ENCODE measurements at regions not wholly inside any gene's neighbourhood (a gene's known extent, or its start where the extent isn't known, plus 50 kb on each side); places are given as distances from the start of the nearest gene placed in this dataset.

DNA sequence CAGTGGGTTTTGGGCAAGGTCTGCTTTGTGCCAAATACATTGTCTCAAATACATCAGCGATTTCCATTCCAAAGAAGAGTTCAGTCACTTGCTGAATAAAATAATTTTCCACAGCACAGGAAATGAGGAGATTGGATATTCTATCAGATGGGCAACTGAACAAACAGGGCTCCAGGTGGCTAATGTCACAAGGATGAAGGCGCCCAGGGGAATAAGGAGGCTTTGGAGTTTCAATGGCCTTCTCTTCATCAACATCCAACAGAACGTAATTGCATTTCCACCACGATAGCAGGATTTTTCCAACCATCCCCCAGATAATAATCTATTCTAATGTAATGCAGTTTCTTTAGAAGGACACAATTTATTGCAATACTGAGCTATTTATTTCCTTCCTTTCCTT lies 104.7 kb upstream of the KLHL13 start:
- Histone ChIP-seq H3K36me3 (ENCODE audit: insufficient read depth) (no peaks in the 10 kb centered on the region), H3K4me3 (no peak overlapping the region), H3K27me3 (ENCODE audit: insufficient read depth) (no peaks in the 10 kb centered on the region), H3K4me2 (no peak overlapping the region), H2AFZ (no peak overlapping the region), H3K79me2 (replicated peaks; ENCODE audit: insufficient read depth) (no peaks in the 10 kb centered on the region), H3K27ac (ENCODE audit: low read depth) (no peak overlapping the region), H3K4me1 (ENCODE audit: insufficient read depth) (no peaks in the 10 kb centered on the region), H4K20me1 (replicated peaks; ENCODE audit: insufficient read depth) (no peaks in the 10 kb centered on the region), H3F3A (replicated peaks; ENCODE audit: low read depth) (no peaks in the 10 kb centered on the region), H3K9me2 (ENCODE audit: insufficient read depth) (no peaks in the 10 kb centered on the region)
- no peak for DNase-seq (ENCODE audit: low spot score)
- no peaks in the 10 kb centered on the region for H3K36me3 Mint-ChIP-seq (ENCODE audit: low read depth)
- no peak for ATAC-seq
- no peaks in the 10 kb centered on the region for H3K9me3 Mint-ChIP-seq
- no peak overlapping the region for H3K4me3 Mint-ChIP-seq
- no peaks in the 10 kb centered on the region for H3K4me1 Mint-ChIP-seq
- no peak overlapping the region for H3K27ac Mint-ChIP-seq
- TF ChIP-seq ZNF331 (CRISPR knock-in tag; IDR thresholded peaks at IDR 0.05; ENCODE audit: low read depth): no peak
- TF ChIP-seq, protein P1, sequence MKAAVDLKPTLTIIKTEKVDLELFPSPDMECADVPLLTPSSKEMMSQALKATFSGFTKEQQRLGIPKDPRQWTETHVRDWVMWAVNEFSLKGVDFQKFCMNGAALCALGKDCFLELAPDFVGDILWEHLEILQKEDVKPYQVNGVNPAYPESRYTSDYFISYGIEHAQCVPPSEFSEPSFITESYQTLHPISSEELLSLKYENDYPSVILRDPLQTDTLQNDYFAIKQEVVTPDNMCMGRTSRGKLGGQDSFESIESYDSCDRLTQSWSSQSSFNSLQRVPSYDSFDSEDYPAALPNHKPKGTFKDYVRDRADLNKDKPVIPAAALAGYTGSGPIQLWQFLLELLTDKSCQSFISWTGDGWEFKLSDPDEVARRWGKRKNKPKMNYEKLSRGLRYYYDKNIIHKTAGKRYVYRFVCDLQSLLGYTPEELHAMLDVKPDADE (IDR thresholded peaks at IDR 0.05): no peak
- no peak for TF ChIP-seq EZH2phosphoT487 (IDR thresholded peaks at IDR 0.05; ENCODE audit: unreplicated experiment)
- TF ChIP-seq EZH2 (IDR thresholded peaks at IDR 0.05; ENCODE audit: low read depth, unreplicated experiment): no peak
- TF ChIP-seq NANOG (IDR thresholded peaks at IDR 0.05; ENCODE audit: borderline replicate concordance): no peak
- no peak for TF ChIP-seq CREB1 (CRISPR knock-in tag; IDR thresholded peaks at IDR 0.05; ENCODE audit: low read depth)
- TF ChIP-seq, protein P2, sequence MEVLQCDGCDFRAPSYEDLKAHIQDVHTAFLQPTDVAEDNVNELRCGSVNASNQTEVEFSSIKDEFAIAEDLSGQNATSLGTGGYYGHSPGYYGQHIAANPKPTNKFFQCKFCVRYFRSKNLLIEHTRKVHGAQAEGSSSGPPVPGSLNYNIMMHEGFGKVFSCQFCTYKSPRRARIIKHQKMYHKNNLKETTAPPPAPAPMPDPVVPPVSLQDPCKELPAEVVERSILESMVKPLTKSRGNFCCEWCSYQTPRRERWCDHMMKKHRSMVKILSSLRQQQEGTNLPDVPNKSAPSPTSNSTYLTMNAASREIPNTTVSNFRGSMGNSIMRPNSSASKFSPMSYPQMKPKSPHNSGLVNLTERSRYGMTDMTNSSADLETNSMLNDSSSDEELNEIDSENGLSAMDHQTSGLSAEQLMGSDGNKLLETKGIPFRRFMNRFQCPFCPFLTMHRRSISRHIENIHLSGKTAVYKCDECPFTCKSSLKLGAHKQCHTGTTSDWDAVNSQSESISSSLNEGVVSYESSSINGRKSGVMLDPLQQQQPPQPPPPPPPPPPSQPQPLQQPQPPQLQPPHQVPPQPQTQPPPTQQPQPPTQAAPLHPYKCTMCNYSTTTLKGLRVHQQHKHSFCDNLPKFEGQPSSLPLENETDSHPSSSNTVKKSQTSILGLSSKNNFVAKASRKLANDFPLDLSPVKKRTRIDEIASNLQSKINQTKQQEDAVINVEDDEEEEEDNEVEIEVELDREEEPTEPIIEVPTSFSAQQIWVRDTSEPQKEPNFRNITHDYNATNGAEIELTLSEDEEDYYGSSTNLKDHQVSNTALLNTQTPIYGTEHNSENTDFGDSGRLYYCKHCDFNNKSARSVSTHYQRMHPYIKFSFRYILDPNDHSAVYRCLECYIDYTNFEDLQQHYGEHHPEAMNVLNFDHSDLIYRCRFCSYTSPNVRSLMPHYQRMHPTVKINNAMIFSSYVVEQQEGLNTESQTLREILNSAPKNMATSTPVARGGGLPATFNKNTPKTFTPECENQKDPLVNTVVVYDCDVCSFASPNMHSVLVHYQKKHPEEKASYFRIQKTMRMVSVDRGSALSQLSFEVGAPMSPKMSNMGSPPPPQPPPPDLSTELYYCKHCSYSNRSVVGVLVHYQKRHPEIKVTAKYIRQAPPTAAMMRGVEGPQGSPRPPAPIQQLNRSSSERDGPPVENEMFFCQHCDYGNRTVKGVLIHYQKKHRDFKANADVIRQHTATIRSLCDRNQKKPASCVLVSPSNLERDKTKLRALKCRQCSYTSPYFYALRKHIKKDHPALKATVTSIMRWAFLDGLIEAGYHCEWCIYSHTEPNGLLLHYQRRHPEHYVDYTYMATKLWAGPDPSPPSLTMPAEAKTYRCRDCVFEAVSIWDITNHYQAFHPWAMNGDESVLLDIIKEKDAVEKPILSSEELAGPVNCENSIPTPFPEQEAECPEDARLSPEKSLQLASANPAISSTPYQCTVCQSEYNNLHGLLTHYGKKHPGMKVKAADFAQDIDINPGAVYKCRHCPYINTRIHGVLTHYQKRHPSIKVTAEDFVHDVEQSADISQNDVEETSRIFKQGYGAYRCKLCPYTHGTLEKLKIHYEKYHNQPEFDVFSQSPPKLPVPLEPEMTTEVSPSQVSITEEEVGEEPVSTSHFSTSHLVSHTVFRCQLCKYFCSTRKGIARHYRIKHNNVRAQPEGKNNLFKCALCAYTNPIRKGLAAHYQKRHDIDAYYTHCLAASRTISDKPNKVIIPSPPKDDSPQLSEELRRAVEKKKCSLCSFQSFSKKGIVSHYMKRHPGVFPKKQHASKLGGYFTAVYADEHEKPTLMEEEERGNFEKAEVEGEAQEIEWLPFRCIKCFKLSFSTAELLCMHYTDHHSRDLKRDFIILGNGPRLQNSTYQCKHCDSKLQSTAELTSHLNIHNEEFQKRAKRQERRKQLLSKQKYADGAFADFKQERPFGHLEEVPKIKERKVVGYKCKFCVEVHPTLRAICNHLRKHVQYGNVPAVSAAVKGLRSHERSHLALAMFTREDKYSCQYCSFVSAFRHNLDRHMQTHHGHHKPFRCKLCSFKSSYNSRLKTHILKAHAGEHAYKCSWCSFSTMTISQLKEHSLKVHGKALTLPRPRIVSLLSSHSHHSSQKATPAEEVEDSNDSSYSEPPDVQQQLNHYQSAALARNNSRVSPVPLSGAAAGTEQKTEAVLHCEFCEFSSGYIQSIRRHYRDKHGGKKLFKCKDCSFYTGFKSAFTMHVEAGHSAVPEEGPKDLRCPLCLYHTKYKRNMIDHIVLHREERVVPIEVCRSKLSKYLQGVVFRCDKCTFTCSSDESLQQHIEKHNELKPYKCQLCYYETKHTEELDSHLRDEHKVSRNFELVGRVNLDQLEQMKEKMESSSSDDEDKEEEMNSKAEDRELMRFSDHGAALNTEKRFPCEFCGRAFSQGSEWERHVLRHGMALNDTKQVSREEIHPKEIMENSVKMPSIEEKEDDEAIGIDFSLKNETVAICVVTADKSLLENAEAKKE (CRISPR knock-in tag; IDR thresholded peaks at IDR 0.05): no peak
- TF ChIP-seq, protein P3, sequence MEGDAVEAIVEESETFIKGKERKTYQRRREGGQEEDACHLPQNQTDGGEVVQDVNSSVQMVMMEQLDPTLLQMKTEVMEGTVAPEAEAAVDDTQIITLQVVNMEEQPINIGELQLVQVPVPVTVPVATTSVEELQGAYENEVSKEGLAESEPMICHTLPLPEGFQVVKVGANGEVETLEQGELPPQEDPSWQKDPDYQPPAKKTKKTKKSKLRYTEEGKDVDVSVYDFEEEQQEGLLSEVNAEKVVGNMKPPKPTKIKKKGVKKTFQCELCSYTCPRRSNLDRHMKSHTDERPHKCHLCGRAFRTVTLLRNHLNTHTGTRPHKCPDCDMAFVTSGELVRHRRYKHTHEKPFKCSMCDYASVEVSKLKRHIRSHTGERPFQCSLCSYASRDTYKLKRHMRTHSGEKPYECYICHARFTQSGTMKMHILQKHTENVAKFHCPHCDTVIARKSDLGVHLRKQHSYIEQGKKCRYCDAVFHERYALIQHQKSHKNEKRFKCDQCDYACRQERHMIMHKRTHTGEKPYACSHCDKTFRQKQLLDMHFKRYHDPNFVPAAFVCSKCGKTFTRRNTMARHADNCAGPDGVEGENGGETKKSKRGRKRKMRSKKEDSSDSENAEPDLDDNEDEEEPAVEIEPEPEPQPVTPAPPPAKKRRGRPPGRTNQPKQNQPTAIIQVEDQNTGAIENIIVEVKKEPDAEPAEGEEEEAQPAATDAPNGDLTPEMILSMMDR (conservative IDR thresholded peaks at IDR 0.05; ENCODE audit: low read depth in 2 of 2): no peak
- no peak for TF ChIP-seq ZNF114 (CRISPR knock-in tag; IDR thresholded peaks at IDR 0.05)
- TF ChIP-seq JUNB (IDR thresholded peaks at IDR 0.05; ENCODE audit: unreplicated experiment): no peak
- TF ChIP-seq POLR2AphosphoS5 (IDR thresholded peaks at IDR 0.05; ENCODE audit: low read depth): no peak
- TF ChIP-seq STAT1 (IDR thresholded peaks at IDR 0.05; ENCODE audit: unreplicated experiment): no peak
- TF ChIP-seq, protein P4, sequence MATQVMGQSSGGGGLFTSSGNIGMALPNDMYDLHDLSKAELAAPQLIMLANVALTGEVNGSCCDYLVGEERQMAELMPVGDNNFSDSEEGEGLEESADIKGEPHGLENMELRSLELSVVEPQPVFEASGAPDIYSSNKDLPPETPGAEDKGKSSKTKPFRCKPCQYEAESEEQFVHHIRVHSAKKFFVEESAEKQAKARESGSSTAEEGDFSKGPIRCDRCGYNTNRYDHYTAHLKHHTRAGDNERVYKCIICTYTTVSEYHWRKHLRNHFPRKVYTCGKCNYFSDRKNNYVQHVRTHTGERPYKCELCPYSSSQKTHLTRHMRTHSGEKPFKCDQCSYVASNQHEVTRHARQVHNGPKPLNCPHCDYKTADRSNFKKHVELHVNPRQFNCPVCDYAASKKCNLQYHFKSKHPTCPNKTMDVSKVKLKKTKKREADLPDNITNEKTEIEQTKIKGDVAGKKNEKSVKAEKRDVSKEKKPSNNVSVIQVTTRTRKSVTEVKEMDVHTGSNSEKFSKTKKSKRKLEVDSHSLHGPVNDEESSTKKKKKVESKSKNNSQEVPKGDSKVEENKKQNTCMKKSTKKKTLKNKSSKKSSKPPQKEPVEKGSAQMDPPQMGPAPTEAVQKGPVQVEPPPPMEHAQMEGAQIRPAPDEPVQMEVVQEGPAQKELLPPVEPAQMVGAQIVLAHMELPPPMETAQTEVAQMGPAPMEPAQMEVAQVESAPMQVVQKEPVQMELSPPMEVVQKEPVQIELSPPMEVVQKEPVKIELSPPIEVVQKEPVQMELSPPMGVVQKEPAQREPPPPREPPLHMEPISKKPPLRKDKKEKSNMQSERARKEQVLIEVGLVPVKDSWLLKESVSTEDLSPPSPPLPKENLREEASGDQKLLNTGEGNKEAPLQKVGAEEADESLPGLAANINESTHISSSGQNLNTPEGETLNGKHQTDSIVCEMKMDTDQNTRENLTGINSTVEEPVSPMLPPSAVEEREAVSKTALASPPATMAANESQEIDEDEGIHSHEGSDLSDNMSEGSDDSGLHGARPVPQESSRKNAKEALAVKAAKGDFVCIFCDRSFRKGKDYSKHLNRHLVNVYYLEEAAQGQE (IDR thresholded peaks at IDR 0.05; ENCODE audit: unreplicated experiment): no peak
- H3K27me3 Mint-ChIP-seq (ENCODE audit: insufficient read depth, low read depth, poor library complexity): no peaks in the 10 kb centered on the region

All from GM23338 (cell line).